ENCODE measurements at regions not wholly inside any gene's neighbourhood (a gene's known extent, or its start where the extent isn't known, plus 50 kb on each side); places are given as distances from the start of the nearest gene placed in this dataset.

- Histone ChIP-seq H3K27ac (ENCODE audit: low read depth in 1 of 2, low read length in 1 of 2) (no peak overlapping the region), H3K4me3 (ENCODE audit: low read length in 2 of 2) (no peak overlapping the region), H3K36me3 (ENCODE audit: control insufficient read depth in 2 of 2, insufficient read depth in 2 of 2, low read length in 1 of 2) (no peaks in the 10 kb centered on the region), H3K27me3 (ENCODE audit: control insufficient read depth in 2 of 2, insufficient read depth in 1 of 2, low read length in 1 of 2) (no peaks in the 10 kb centered on the region), H3K9me3 (ENCODE audit: control insufficient read depth in 2 of 2, insufficient read depth in 1 of 2, low read length in 1 of 2) (no peaks in the 10 kb centered on the region), H3K4me1 (ENCODE audit: control insufficient read depth in 2 of 2, insufficient read depth in 2 of 2, low read length in 2 of 2) (no peaks in the 10 kb centered on the region)
- WGBS: 82% methylated on average over 10 of the region's 10 CpGs
- DNase-seq (ENCODE audit: low read depth in 6 of 9, low spot score in 9 of 9): no peak
Measured at GRCh38 chr16:50909831-50910735, 168.2 kb downstream of the CYLD start.

- no peak for DNase-seq (ENCODE audit: low read depth in 6 of 9, low spot score in 9 of 9)
- H3K27me3 ChIP-seq (ENCODE audit: control insufficient read depth in 2 of 2, insufficient read depth in 1 of 2, low read length in 1 of 2): no peaks in the 10 kb centered on the region
- 93% methylated on average over 7 of the region's 7 CpGs for WGBS
- H3K4me1 ChIP-seq (ENCODE audit: control insufficient read depth in 2 of 2, insufficient read depth in 2 of 2, low read length in 2 of 2): no peaks in the 10 kb centered on the region
- peaks cover 0 to 1% of the 10 kb centered on the region in 2 donors for H3K9me3 ChIP-seq (ENCODE audit: control insufficient read depth in 2 of 2, insufficient read depth in 1 of 2, low read length in 1 of 2)
- no peaks in the 10 kb centered on the region for H3K36me3 ChIP-seq (ENCODE audit: control insufficient read depth in 2 of 2, insufficient read depth in 2 of 2, low read length in 1 of 2)
- H3K27ac ChIP-seq (ENCODE audit: low read depth in 1 of 2, low read length in 1 of 2): no peak overlapping the region
- H3K4me3 ChIP-seq (ENCODE audit: low read length in 2 of 2): no peak overlapping the region
Measured at GRCh38 chr16:50908468-50908867, 166.6 kb downstream of the CYLD start.

DNA sequence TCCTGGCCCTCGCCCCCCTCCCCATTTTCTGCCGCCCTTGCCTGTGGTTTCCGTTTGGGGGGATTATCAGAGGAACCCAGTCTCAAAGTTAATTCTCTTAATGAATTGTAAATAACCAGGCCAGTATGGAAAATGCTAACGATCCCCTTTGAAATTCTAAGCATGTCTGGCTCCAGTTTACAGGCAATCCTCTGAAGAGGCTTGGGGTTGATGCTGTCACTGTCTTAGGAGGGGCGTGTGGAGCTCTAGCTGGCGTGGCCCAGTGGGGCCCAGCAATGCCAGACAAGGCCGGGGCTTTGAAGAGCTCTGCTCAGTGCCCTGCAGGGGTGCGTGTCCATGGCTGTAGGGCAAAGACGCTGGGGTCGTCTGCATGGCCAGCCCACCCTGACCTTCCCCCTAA lies 164.6 kb downstream of the CYLD start:
- WGBS: 65% methylated on average over 10 of the region's 10 CpGs

GRCh38 chr16:50902457-50902856 lies 160.6 kb downstream of the CYLD start:
- no peak for DNase-seq (ENCODE audit: low read depth in 6 of 9, low spot score in 9 of 9)

More for the DNA sequence above, 164.6 kb downstream of the CYLD start:
- peaks cover 0 to 1% of the 10 kb centered on the region in 2 donors for H3K9me3 ChIP-seq (ENCODE audit: control insufficient read depth in 2 of 2, insufficient read depth in 1 of 2, low read length in 1 of 2)
- H3K4me1 ChIP-seq (ENCODE audit: control insufficient read depth in 2 of 2, insufficient read depth in 2 of 2, low read length in 2 of 2): no peaks in the 10 kb centered on the region
- H3K36me3 ChIP-seq (ENCODE audit: control insufficient read depth in 2 of 2, insufficient read depth in 2 of 2, low read length in 1 of 2): no peaks in the 10 kb centered on the region
- no peak for DNase-seq (ENCODE audit: low read depth in 6 of 9, low spot score in 9 of 9)
- H3K27ac ChIP-seq (ENCODE audit: low read depth in 1 of 2, low read length in 1 of 2): no peak overlapping the region
- H3K27me3 ChIP-seq (ENCODE audit: control insufficient read depth in 2 of 2, insufficient read depth in 1 of 2, low read length in 1 of 2): no peaks in the 10 kb centered on the region
- H3K4me3 ChIP-seq (ENCODE audit: low read length in 2 of 2): no peak overlapping the region

GRCh38 chr16:50901062-50901461 lies 159.2 kb downstream of the CYLD start:
- H3K9me3 ChIP-seq (ENCODE audit: control insufficient read depth in 2 of 2, insufficient read depth in 1 of 2, low read length in 1 of 2): peaks cover 0 to 1% of the 10 kb centered on the region in 2 donors
- no peak for DNase-seq (ENCODE audit: low read depth in 6 of 9, low spot score in 9 of 9)
- 79% methylated on average over 2 of the region's 2 CpGs for WGBS
- H3K27ac ChIP-seq (ENCODE audit: low read depth in 1 of 2, low read length in 1 of 2): no peak overlapping the region
- H3K27me3 ChIP-seq (ENCODE audit: control insufficient read depth in 2 of 2, insufficient read depth in 1 of 2, low read length in 1 of 2): no peaks in the 10 kb centered on the region
- no peak overlapping the region for H3K4me3 ChIP-seq (ENCODE audit: low read length in 2 of 2)
- no peaks in the 10 kb centered on the region for H3K36me3 ChIP-seq (ENCODE audit: control insufficient read depth in 2 of 2, insufficient read depth in 2 of 2, low read length in 1 of 2)
- H3K4me1 ChIP-seq (ENCODE audit: control insufficient read depth in 2 of 2, insufficient read depth in 2 of 2, low read length in 2 of 2): no peaks in the 10 kb centered on the region

More at GRCh38 chr16:50902457-50902856, 160.6 kb downstream of the CYLD start:
- peaks cover 0 to 1% of the 10 kb centered on the region in 2 donors for H3K9me3 ChIP-seq (ENCODE audit: control insufficient read depth in 2 of 2, insufficient read depth in 1 of 2, low read length in 1 of 2)
- no peaks in the 10 kb centered on the region for H3K27me3 ChIP-seq (ENCODE audit: control insufficient read depth in 2 of 2, insufficient read depth in 1 of 2, low read length in 1 of 2)
- H3K4me3 ChIP-seq (ENCODE audit: low read length in 2 of 2): no peak overlapping the region
- H3K36me3 ChIP-seq (ENCODE audit: control insufficient read depth in 2 of 2, insufficient read depth in 2 of 2, low read length in 1 of 2): no peaks in the 10 kb centered on the region
- WGBS: 58% methylated on average over 1 of the region's 1 CpG
- H3K4me1 ChIP-seq (ENCODE audit: control insufficient read depth in 2 of 2, insufficient read depth in 2 of 2, low read length in 2 of 2): no peaks in the 10 kb centered on the region
- no peak overlapping the region for H3K27ac ChIP-seq (ENCODE audit: low read depth in 1 of 2, low read length in 1 of 2)

GRCh38 chr16:50900391-50900942 lies 158.6 kb downstream of the CYLD start:
- WGBS: 76% methylated on average over 5 of the region's 5 CpGs
- H3K36me3 ChIP-seq (ENCODE audit: control insufficient read depth in 2 of 2, insufficient read depth in 2 of 2, low read length in 1 of 2): no peaks in the 10 kb centered on the region
- H3K4me1 ChIP-seq (ENCODE audit: control insufficient read depth in 2 of 2, insufficient read depth in 2 of 2, low read length in 2 of 2): no peaks in the 10 kb centered on the region
- no peak for DNase-seq (ENCODE audit: low read depth in 6 of 9, low spot score in 9 of 9)
- H3K4me3 ChIP-seq (ENCODE audit: low read length in 2 of 2): no peak overlapping the region
- H3K9me3 ChIP-seq (ENCODE audit: control insufficient read depth in 2 of 2, insufficient read depth in 1 of 2, low read length in 1 of 2): peaks cover 0 to 1% of the 10 kb centered on the region in 2 donors
- no peaks in the 10 kb centered on the region for H3K27me3 ChIP-seq (ENCODE audit: control insufficient read depth in 2 of 2, insufficient read depth in 1 of 2, low read length in 1 of 2)
- H3K27ac ChIP-seq (ENCODE audit: low read depth in 1 of 2, low read length in 1 of 2): no peak overlapping the region

GRCh38 chr16:50899951-50900350 lies 158.1 kb downstream of the CYLD start:
- no peaks in the 10 kb centered on the region for H3K36me3 ChIP-seq (ENCODE audit: control insufficient read depth in 2 of 2, insufficient read depth in 2 of 2, low read length in 1 of 2)
- H3K9me3 ChIP-seq (ENCODE audit: control insufficient read depth in 2 of 2, insufficient read depth in 1 of 2, low read length in 1 of 2): peaks cover 0 to 1% of the 10 kb centered on the region in 2 donors
- DNase-seq (ENCODE audit: low read depth in 6 of 9, low spot score in 9 of 9): no peak
- whole genome bisulfite sequencing: 93% methylated on average over 2 of the region's 2 CpGs
- H3K4me1 ChIP-seq (ENCODE audit: control insufficient read depth in 2 of 2, insufficient read depth in 2 of 2, low read length in 2 of 2): no peaks in the 10 kb centered on the region
- H3K27ac ChIP-seq (ENCODE audit: low read depth in 1 of 2, low read length in 1 of 2): no peak overlapping the region
- no peak overlapping the region for H3K4me3 ChIP-seq (ENCODE audit: low read length in 2 of 2)
- no peaks in the 10 kb centered on the region for H3K27me3 ChIP-seq (ENCODE audit: control insufficient read depth in 2 of 2, insufficient read depth in 1 of 2, low read length in 1 of 2)

- Histone ChIP-seq H3K9me3 (ENCODE audit: control insufficient read depth in 2 of 2, insufficient read depth in 1 of 2, low read length in 1 of 2) (no peaks in the 10 kb centered on the region), H3K4me1 (ENCODE audit: control insufficient read depth in 2 of 2, insufficient read depth in 2 of 2, low read length in 2 of 2) (no peaks in the 10 kb centered on the region), H3K4me3 (ENCODE audit: low read length in 2 of 2) (no peak overlapping the region), H3K27me3 (ENCODE audit: control insufficient read depth in 2 of 2, insufficient read depth in 1 of 2, low read length in 1 of 2) (no peaks in the 10 kb centered on the region), H3K27ac (ENCODE audit: low read depth in 1 of 2, low read length in 1 of 2) (no peak overlapping the region), H3K36me3 (ENCODE audit: control insufficient read depth in 2 of 2, insufficient read depth in 2 of 2, low read length in 1 of 2) (no peaks in the 10 kb centered on the region)
- no peak for DNase-seq (ENCODE audit: low read depth in 6 of 9, low spot score in 9 of 9)
- WGBS: 90% methylated on average over 7 of the region's 7 CpGs
Measured at GRCh38 chr16:50889746-50890145, 147.9 kb downstream of the CYLD start.

DNA sequence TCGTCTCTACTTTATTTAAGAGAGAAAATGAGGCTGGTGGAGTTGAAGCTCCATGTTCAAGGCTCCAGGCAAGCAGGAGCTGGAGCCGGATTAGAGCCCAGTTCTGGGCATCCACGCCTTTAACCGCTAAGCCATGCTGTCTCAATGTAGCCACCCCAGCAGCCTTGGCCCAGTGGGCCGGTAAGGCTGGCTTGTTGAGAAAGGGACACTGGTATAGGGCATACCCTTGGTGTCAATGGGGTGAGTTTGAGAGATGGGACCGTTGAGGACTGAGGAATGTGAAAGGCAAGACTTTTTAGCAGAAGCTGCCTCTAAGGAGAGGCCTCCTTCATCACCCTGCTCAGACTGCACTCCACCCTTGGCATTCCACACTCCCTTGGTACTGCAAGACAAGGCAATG lies 147.4 kb downstream of the CYLD start:
- H3K27me3 ChIP-seq (ENCODE audit: control insufficient read depth in 2 of 2, insufficient read depth in 1 of 2, low read length in 1 of 2): peaks cover 0 to 2% of the 10 kb centered on the region in 2 donors
- no peaks in the 10 kb centered on the region for H3K36me3 ChIP-seq (ENCODE audit: control insufficient read depth in 2 of 2, insufficient read depth in 2 of 2, low read length in 1 of 2)
- no peak for DNase-seq (ENCODE audit: low read depth in 6 of 9, low spot score in 9 of 9)
- H3K4me1 ChIP-seq (ENCODE audit: control insufficient read depth in 2 of 2, insufficient read depth in 2 of 2, low read length in 2 of 2): no peaks in the 10 kb centered on the region
- no peak overlapping the region for H3K4me3 ChIP-seq (ENCODE audit: low read length in 2 of 2)
- WGBS: 91% methylated on average over 6 of the region's 6 CpGs
- no peaks in the 10 kb centered on the region for H3K9me3 ChIP-seq (ENCODE audit: control insufficient read depth in 2 of 2, insufficient read depth in 1 of 2, low read length in 1 of 2)
- no peak overlapping the region for H3K27ac ChIP-seq (ENCODE audit: low read depth in 1 of 2, low read length in 1 of 2)
